Stimulated activated CD4-positive, alpha-beta T cell treated with anti-CD3 and anti-CD28 coated beads, Interleukin-4, amount 100 ng/mL, for 1 hour (primary cell): ENCODE measurements at regions not wholly inside any gene's neighbourhood (a gene's known extent, or its start where the extent isn't known, plus 50 kb on each side); places are given as distances from the start of the nearest gene placed in this dataset.

Source experiments
- DNase-seq: peaks from one replicate; pipeline ENCODE4 v3.0.0-alpha.2; 2020

GRCh38 chr16:5487728-5488127, 390.1 kb upstream of the EEF2KMT start:
- no peak for DNase-seq

GRCh38 chr16:5482256-5482655, 384.7 kb upstream of the EEF2KMT start:
- no peak for DNase-seq

GRCh38 chr16:5480431-5481195, 383.0 kb upstream of the EEF2KMT start:
- DNase-seq: no peak

GRCh38 chr16:5479926-5480325, 382.3 kb upstream of the EEF2KMT start:
- DNase-seq: no peak

GRCh38 chr16:5478036-5478435, 380.4 kb upstream of the EEF2KMT start:
- DNase-seq: no peak

GRCh38 chr16:5477251-5477650, 379.7 kb upstream of the EEF2KMT start:
- no peak for DNase-seq

- DNase-seq: no peak
Measured at GRCh38 chr16:5472552-5472951, 375.0 kb upstream of the EEF2KMT start.

- DNase-seq: no peak
Measured at GRCh38 chr16:5468488-5468887, 370.9 kb upstream of the EEF2KMT start.

- no peak for DNase-seq
Measured at GRCh38 chr16:5467552-5467951, 370.0 kb upstream of the EEF2KMT start.

- DNase-seq: no peak
Measured at GRCh38 chr16:5466551-5466950, 369.0 kb upstream of the EEF2KMT start.

- DNase-seq: no peak
Measured at GRCh38 chr16:5465714-5466113, 368.1 kb upstream of the EEF2KMT start.

GRCh38 chr16:5463820-5464219, 366.2 kb upstream of the EEF2KMT start:
- no peak for DNase-seq

- no peak for DNase-seq
Measured at GRCh38 chr16:5461574-5461973, 364.0 kb upstream of the EEF2KMT start.

- no peak for DNase-seq
Measured at GRCh38 chr16:5461141-5461540, 363.5 kb upstream of the EEF2KMT start.

- no peak for DNase-seq
Measured at GRCh38 chr16:5460701-5461100, 363.1 kb upstream of the EEF2KMT start.

GRCh38 chr16:5459863-5460262, 362.3 kb upstream of the EEF2KMT start:
- no peak for DNase-seq

- DNase-seq: no peak
Measured at GRCh38 chr16:5455110-5455509, 357.5 kb upstream of the EEF2KMT start.

- DNase-seq: no peak
Measured at GRCh38 chr16:5454349-5454748, 356.8 kb upstream of the EEF2KMT start.

- DNase-seq: no peak
Measured at GRCh38 chr16:5451641-5452040, 354.0 kb upstream of the EEF2KMT start.

- DNase-seq: no peak
Measured at GRCh38 chr16:5450409-5451104, 353.0 kb upstream of the EEF2KMT start.

- DNase-seq: no peak
Measured at GRCh38 chr16:5449901-5450300, 352.3 kb upstream of the EEF2KMT start.

- no peak for DNase-seq
Measured at GRCh38 chr16:5448798-5449197, 351.2 kb upstream of the EEF2KMT start.

- DNase-seq: no peak
Measured at GRCh38 chr16:5447734-5448133, 350.1 kb upstream of the EEF2KMT start.

GRCh38 chr16:5446623-5447240, 349.1 kb upstream of the EEF2KMT start:
- no peak for DNase-seq
